MG63 (cell line): ENCODE measurements at regions not wholly inside any gene's neighbourhood (a gene's known extent, or its start where the extent isn't known, plus 50 kb on each side); places are given as distances from the start of the nearest gene placed in this dataset.
"Not testable (repeated sequence)": the region's sequence is repeated elsewhere in the genome, so short reads cannot be mapped to it uniquely, and the experiment has no call there.

Source experiments
- DNase-seq: peaks from one replicate; pipeline ENCODE4 v3.0.0-alpha.2; 2020
- H3K27me3 ChIP-seq: fragments of 250-450 bp; sonication (Bioruptor Pico); 2 replicates; pipeline ENCODE4 v1.5.1; 2020; ENCODE audit warnings: mild to moderate bottlenecking, moderate library complexity
- H3K36me3 ChIP-seq: fragments of 250-450 bp; sonication (Bioruptor Pico); 2 replicates; pipeline ENCODE4 v1.5.1; 2020; ENCODE audit warnings: mild to moderate bottlenecking, moderate library complexity
- H3K4me3 ChIP-seq: fragments of 250-450 bp; sonication (Bioruptor Pico); 2 replicates; pipeline ENCODE4 v1.5.1; 2020; ENCODE audit warnings: mild to moderate bottlenecking, moderate library complexity
- H3K9me3 ChIP-seq: fragments of 250-450 bp; sonication (Bioruptor Pico); 2 replicates; pipeline ENCODE4 v1.5.1; 2020; ENCODE audit warnings: mild to moderate bottlenecking, moderate library complexity

- Histone ChIP-seq H3K36me3 (no peaks in the 10 kb centered on the region), H3K27me3 (no peaks in the 10 kb centered on the region), H3K9me3 (no peaks in the 10 kb centered on the region), H3K4me3 (no peak overlapping the region)
- DNase-seq: peak; percentile 14
Observed at GRCh38 chr2:51812138-51812866, 780.4 kb upstream of the NRXN1 start.

- no peak for DNase-seq
- H3K9me3 ChIP-seq: no peaks in the 10 kb centered on the region
- H3K27me3 ChIP-seq: no peaks in the 10 kb centered on the region
- no peak overlapping the region for H3K4me3 ChIP-seq
- no peaks in the 10 kb centered on the region for H3K36me3 ChIP-seq
Observed at GRCh38 chr2:51810197-51810596, 778.3 kb upstream of the NRXN1 start.

GRCh38 chr2:51807229-51807628, 775.3 kb upstream of the NRXN1 start:
- no peak overlapping the region for H3K4me3 ChIP-seq
- DNase-seq: no peak
- no peaks in the 10 kb centered on the region for H3K9me3 ChIP-seq
- no peaks in the 10 kb centered on the region for H3K27me3 ChIP-seq
- H3K36me3 ChIP-seq: no peaks in the 10 kb centered on the region

GRCh38 chr2:51795248-51795888, 763.4 kb upstream of the NRXN1 start:
- H3K27me3 ChIP-seq: no peaks in the 10 kb centered on the region
- no peak overlapping the region for H3K4me3 ChIP-seq
- H3K9me3 ChIP-seq: 0 out of 2 replicates have a peak, but pooled peaks cover 4% of the 10 kb centered on the region
- DNase-seq: no peak
- H3K36me3 ChIP-seq: no peaks in the 10 kb centered on the region

GRCh38 chr2:51791496-51791895, 759.6 kb upstream of the NRXN1 start:
- no peak overlapping the region for H3K4me3 ChIP-seq
- H3K27me3 ChIP-seq: no peaks in the 10 kb centered on the region
- 0 out of 2 replicates have a peak, but pooled peaks cover 2% of the 10 kb centered on the region for H3K9me3 ChIP-seq
- DNase-seq: no peak
- no peaks in the 10 kb centered on the region for H3K36me3 ChIP-seq

GRCh38 chr2:51790854-51791253, 758.9 kb upstream of the NRXN1 start:
- Histone ChIP-seq H3K36me3 (no peaks in the 10 kb centered on the region), H3K9me3 (0 out of 2 replicates have a peak, but pooled peaks cover 2% of the 10 kb centered on the region), H3K4me3 (no peak overlapping the region), H3K27me3 (no peaks in the 10 kb centered on the region)
- no peak for DNase-seq

GRCh38 chr2:51789918-51790317, 758.0 kb upstream of the NRXN1 start:
- H3K9me3 ChIP-seq: 0 out of 2 replicates have a peak, but pooled peaks cover 2% of the 10 kb centered on the region
- no peaks in the 10 kb centered on the region for H3K27me3 ChIP-seq
- no peak overlapping the region for H3K4me3 ChIP-seq
- no peaks in the 10 kb centered on the region for H3K36me3 ChIP-seq
- no peak for DNase-seq

- Histone ChIP-seq H3K27me3 (no peaks in the 10 kb centered on the region), H3K9me3 (no peaks in the 10 kb centered on the region), H3K4me3 (no peak overlapping the region), H3K36me3 (no peaks in the 10 kb centered on the region)
- peak; percentile 5 for DNase-seq
Observed at GRCh38 chr2:51782921-51783765, 751.2 kb upstream of the NRXN1 start.

- no peak for DNase-seq
- H3K9me3 ChIP-seq: no peaks in the 10 kb centered on the region
- H3K36me3 ChIP-seq: no peaks in the 10 kb centered on the region
Observed at GRCh38 chr2:51781691-51782090, 749.8 kb upstream of the NRXN1 start.

GRCh38 chr2:51780353-51780752, 748.4 kb upstream of the NRXN1 start:
- Histone ChIP-seq H3K9me3 (no peaks in the 10 kb centered on the region), H3K4me3 (no peak overlapping the region)
- no peak for DNase-seq

More at GRCh38 chr2:51781691-51782090, 749.8 kb upstream of the NRXN1 start:
- H3K27me3 ChIP-seq: no peaks in the 10 kb centered on the region
- H3K4me3 ChIP-seq: no peak overlapping the region

GRCh38 chr2:51779723-51780122, 747.8 kb upstream of the NRXN1 start:
- not testable (repeated sequence) for H3K9me3 ChIP-seq, DNase-seq, H3K27me3 ChIP-seq, H3K36me3 ChIP-seq, H3K4me3 ChIP-seq

More at GRCh38 chr2:51780353-51780752, 748.4 kb upstream of the NRXN1 start:
- no peaks in the 10 kb centered on the region for H3K36me3 ChIP-seq
- no peaks in the 10 kb centered on the region for H3K27me3 ChIP-seq

GRCh38 chr2:51778806-51779205, 746.9 kb upstream of the NRXN1 start:
- H3K4me3 ChIP-seq: no peak overlapping the region
- no peak for DNase-seq
- H3K36me3 ChIP-seq: no peaks in the 10 kb centered on the region
- no peaks in the 10 kb centered on the region for H3K9me3 ChIP-seq
- H3K27me3 ChIP-seq: no peaks in the 10 kb centered on the region

GRCh38 chr2:51774606-51775005, 742.7 kb upstream of the NRXN1 start:
- H3K36me3 ChIP-seq, H3K27me3 ChIP-seq, DNase-seq, H3K9me3 ChIP-seq, H3K4me3 ChIP-seq: not testable (repeated sequence)

GRCh38 chr2:51760441-51760840, 728.5 kb upstream of the NRXN1 start:
- Histone ChIP-seq H3K36me3 (no peaks in the 10 kb centered on the region), H3K27me3 (no peaks in the 10 kb centered on the region), H3K4me3 (no peak overlapping the region), H3K9me3 (no peaks in the 10 kb centered on the region)
- DNase-seq: no peak

GRCh38 chr2:51758081-51758480, 726.1 kb upstream of the NRXN1 start:
- Histone ChIP-seq H3K36me3 (no peaks in the 10 kb centered on the region), H3K9me3 (no peaks in the 10 kb centered on the region), H3K27me3 (no peaks in the 10 kb centered on the region), H3K4me3 (no peak overlapping the region)
- no peak for DNase-seq

- Histone ChIP-seq H3K4me3 (no peak overlapping the region), H3K27me3 (no peaks in the 10 kb centered on the region), H3K36me3 (no peaks in the 10 kb centered on the region), H3K9me3 (no peaks in the 10 kb centered on the region)
- no peak for DNase-seq
Observed at GRCh38 chr2:51734115-51734514, 702.2 kb upstream of the NRXN1 start.

GRCh38 chr2:51723691-51724090, 691.8 kb upstream of the NRXN1 start:
- no peak overlapping the region for H3K4me3 ChIP-seq
- DNase-seq: no peak
- no peaks in the 10 kb centered on the region for H3K27me3 ChIP-seq
- no peaks in the 10 kb centered on the region for H3K9me3 ChIP-seq
- H3K36me3 ChIP-seq: no peaks in the 10 kb centered on the region
